Left lung (tissue), 4 donors: ENCODE measurements at regions not wholly inside any gene's neighbourhood (a gene's known extent, or its start where the extent isn't known, plus 50 kb on each side); places are given as distances from the start of the nearest gene placed in this dataset.

Experiments used
- ATAC-seq: fragments of 200-7000 bp; cut with Tn5 transposase; one replicate; pipeline ENCODE4 v1.9.1; 2020; ENCODE audit warnings: moderate library complexity
- DNase-seq, 4 donors: peaks; one replicate each; pipeline ENCODE4 v3.0.0-alpha.2; 2013 to 2020
- H3K27ac ChIP-seq, 2 donors: fragments of 200-600 bp; sonication (generic) in 1 of 2; one replicate each; pipeline versions ENCODE4 v1.5.0 to v1.8.0; 2020 to 2021
- H3K27me3 ChIP-seq, 2 donors: fragments of 200-600 bp; sonication (generic) in 1 of 2; one replicate each; pipeline versions ENCODE4 v1.5.0 to v1.8.0; 2020 to 2021
- H3K36me3 ChIP-seq, 2 donors: fragments of 200-600 bp; sonication (generic) in 1 of 2; one replicate each; pipeline versions ENCODE4 v1.5.0 to v1.8.0; 2020 to 2021
- H3K4me1 ChIP-seq, 2 donors: fragments of 200-600 bp; one replicate each; pipeline ENCODE4 v1.8.0; 2021
- H3K4me3 ChIP-seq, 2 donors: fragments of 200-600 bp; sonication (generic) in 1 of 2; one replicate each; pipeline versions ENCODE4 v1.5.0 to v1.8.0; 2020 to 2021; ENCODE audit warnings: mild to moderate bottlenecking in 1 of 2
- H3K9me3 ChIP-seq, 2 donors: fragments of 200-600 bp; sonication (generic) in 1 of 2; one replicate each; pipeline versions ENCODE4 v1.5.0 to v1.8.0; 2020 to 2021
- intact Hi-C, 2 donors: fragments of 100-400 bp; cut with DNase I; formaldehyde crosslinking; loops; one replicate each; pipeline versions ENCODE4 v1.11.2 to v1.14.2; 2022
- TF ChIP-seq, protein P1 (sequence below), 2 donors: fragments of 200-600 bp; sonication (generic) in 1 of 2; IDR thresholded peaks; one replicate each; pipeline versions ENCODE4 v1.5.0 to v1.8.0; 2021; ENCODE audit warnings: antibody characterized with exemption in 2 of 2
- donor health status: DM: no; HTN: yes; CAD: no.
- donor health status: DM: no; HTN: no; CAD: no.

- no peaks in the 10 kb centered on the region for H3K4me1 ChIP-seq
- TF ChIP-seq, protein P1, sequence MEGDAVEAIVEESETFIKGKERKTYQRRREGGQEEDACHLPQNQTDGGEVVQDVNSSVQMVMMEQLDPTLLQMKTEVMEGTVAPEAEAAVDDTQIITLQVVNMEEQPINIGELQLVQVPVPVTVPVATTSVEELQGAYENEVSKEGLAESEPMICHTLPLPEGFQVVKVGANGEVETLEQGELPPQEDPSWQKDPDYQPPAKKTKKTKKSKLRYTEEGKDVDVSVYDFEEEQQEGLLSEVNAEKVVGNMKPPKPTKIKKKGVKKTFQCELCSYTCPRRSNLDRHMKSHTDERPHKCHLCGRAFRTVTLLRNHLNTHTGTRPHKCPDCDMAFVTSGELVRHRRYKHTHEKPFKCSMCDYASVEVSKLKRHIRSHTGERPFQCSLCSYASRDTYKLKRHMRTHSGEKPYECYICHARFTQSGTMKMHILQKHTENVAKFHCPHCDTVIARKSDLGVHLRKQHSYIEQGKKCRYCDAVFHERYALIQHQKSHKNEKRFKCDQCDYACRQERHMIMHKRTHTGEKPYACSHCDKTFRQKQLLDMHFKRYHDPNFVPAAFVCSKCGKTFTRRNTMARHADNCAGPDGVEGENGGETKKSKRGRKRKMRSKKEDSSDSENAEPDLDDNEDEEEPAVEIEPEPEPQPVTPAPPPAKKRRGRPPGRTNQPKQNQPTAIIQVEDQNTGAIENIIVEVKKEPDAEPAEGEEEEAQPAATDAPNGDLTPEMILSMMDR (IDR thresholded peaks at IDR 0.05), result no peak
- H3K27me3 ChIP-seq, result no peaks in the 10 kb centered on the region
- H3K27ac ChIP-seq, result no peak overlapping the region
- no peaks in the 10 kb centered on the region for H3K36me3 ChIP-seq
- H3K4me3 ChIP-seq, result no peak overlapping the region
- peaks cover 0 to 2% of the 10 kb centered on the region in 2 donors for H3K9me3 ChIP-seq
- DNase-seq (no peak), ATAC-seq (no peak)
- intact Hi-C loops, result no loop called here
Observed at GRCh38 chr3:94195381-94195780, 132.5 kb downstream of the NSUN3 start.

DNA sequence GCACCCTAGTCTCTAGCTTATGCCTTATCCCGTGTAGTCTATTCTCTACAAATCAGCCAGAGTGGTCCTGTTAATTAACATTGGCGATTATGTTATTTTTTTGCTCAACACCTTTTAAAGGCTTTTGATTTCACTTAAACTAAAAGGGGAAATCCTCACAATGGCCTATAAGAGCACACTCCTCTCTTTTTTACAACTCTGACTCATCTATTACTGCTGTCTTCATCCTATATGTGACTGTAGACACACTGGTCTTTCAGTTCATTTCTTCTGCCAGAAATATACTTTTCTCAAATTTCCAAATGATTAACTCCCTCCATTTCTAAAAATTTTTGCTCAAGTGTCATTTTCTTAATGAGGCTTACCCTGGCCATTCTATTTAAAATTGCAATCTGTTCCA, 143.4 kb downstream of the NSUN3 start:
- H3K9me3 ChIP-seq, result peaks cover 0 to 2% of the 10 kb centered on the region in 2 donors
- DNase-seq, result no peak
- H3K4me3 ChIP-seq, result no peak overlapping the region
- H3K27ac ChIP-seq, result no peak overlapping the region
- H3K27me3 ChIP-seq, result no peaks in the 10 kb centered on the region
- TF ChIP-seq, protein P1 (IDR thresholded peaks at IDR 0.05), result no peak
- no peaks in the 10 kb centered on the region for H3K4me1 ChIP-seq
- no peaks in the 10 kb centered on the region for H3K36me3 ChIP-seq
- no peak for ATAC-seq
- intact Hi-C loops, result no loop called here

- Histone ChIP-seq H3K36me3 (no peaks in the 10 kb centered on the region), H3K27ac (no peak overlapping the region), H3K4me1 (no peaks in the 10 kb centered on the region), H3K9me3 (no peaks in the 10 kb centered on the region), H3K27me3 (no peaks in the 10 kb centered on the region), H3K4me3 (no peak overlapping the region)
- TF ChIP-seq, protein P1 (IDR thresholded peaks at IDR 0.05), result no peak
- DNase-seq (no peak), ATAC-seq (no peak)
- intact Hi-C loops, result no loop called here
Observed at GRCh38 chr3:94210256-94210655, 147.4 kb downstream of the NSUN3 start.

- Histone ChIP-seq H3K4me1 (no peaks in the 10 kb centered on the region), H3K36me3 (no peaks in the 10 kb centered on the region), H3K4me3 (no peak overlapping the region), H3K27ac (no peak overlapping the region), H3K9me3 (peaks cover 0 to 6% of the 10 kb centered on the region in 2 donors), H3K27me3 (no peaks in the 10 kb centered on the region)
- intact Hi-C loops, result no loop called here
- DNase-seq (no peak), ATAC-seq (no peak)
- TF ChIP-seq, protein P1 (IDR thresholded peaks at IDR 0.05), result no peak
Observed at GRCh38 chr3:94217406-94217805, 154.5 kb downstream of the NSUN3 start.

DNA sequence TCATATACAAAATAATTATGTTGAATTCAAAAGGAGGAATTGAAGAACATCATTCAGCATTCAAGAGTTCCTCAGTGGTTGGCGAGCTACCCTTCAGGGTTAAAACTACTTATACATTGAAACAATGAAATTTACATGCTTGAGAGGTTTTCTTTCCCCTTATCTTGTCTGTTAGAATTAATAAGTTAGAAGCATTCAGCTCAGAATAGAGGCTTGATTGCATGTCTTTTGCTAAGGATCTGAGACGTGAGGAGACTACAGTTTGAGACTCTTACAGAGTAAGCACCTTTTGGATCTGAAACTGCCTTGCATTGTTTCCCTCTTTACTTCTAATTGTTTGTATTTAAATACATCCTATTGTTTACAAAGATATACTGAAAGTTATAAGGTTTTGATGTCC, 157.6 kb downstream of the NSUN3 start:
- H3K4me1 ChIP-seq, result no peaks in the 10 kb centered on the region
- ATAC-seq (no peak), DNase-seq (no peak)
- H3K27me3 ChIP-seq, result no peaks in the 10 kb centered on the region
- H3K27ac ChIP-seq, result no peak overlapping the region
- intact Hi-C loops, result no loop called here
- H3K4me3 ChIP-seq, result no peak overlapping the region
- H3K36me3 ChIP-seq, result no peaks in the 10 kb centered on the region
- TF ChIP-seq, protein P1 (IDR thresholded peaks at IDR 0.05), result no peak
- peaks cover 0 to 6% of the 10 kb centered on the region in 2 donors for H3K9me3 ChIP-seq
